Anterior cingulate cortex (tissue), 58 donors: ENCODE measurements at regions not wholly inside any gene's neighbourhood (a gene's known extent, or its start where the extent isn't known, plus 50 kb on each side); places are given as distances from the start of the nearest gene placed in this dataset.

Source experiments
- DNase-seq, 58 donors: peaks; one replicate each; lab custom pipeline; 2025; lab: John Stamatoyannopoulos, UW

DNA sequence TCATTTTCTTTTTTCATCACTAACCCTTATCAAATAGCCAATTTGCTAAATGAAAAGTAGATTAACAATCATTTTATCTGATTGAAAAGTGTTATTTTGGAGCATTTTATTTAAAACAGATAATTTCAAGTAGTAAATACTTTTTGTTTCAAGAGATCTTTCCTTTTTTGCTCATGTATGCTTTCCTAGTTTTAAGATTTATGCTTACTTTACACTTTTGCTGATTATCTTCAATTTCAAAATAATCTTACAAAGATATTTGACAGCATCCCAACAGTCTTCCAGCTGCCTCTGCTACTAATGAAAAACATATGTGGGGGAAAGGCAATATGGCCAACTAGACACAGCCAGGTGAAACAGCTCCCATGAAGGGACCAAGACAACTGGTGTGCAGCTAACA, 1027.3 kb upstream of the CDH9 start:
- no peak for DNase-seq

DNA sequence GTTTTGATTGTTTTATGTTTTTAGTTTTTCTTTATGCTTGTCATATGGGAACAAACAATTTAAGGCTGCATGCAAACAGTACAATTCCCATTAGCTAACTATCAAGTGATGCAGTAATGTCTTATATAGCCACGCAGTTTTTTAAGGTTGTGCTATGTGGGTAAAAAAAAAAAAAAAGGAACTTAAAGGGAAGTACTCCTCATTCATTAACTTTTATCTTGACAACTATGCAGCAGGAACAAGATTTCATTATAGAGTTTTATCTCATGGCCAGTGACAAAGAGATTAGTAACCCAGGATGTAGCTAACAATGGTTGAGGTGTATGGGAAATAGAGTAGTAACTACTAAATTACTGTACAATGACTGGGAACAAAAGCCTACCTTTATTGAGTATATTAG, 1008.2 kb upstream of the CDH9 start:
- DNase-seq, result no peak

DNA sequence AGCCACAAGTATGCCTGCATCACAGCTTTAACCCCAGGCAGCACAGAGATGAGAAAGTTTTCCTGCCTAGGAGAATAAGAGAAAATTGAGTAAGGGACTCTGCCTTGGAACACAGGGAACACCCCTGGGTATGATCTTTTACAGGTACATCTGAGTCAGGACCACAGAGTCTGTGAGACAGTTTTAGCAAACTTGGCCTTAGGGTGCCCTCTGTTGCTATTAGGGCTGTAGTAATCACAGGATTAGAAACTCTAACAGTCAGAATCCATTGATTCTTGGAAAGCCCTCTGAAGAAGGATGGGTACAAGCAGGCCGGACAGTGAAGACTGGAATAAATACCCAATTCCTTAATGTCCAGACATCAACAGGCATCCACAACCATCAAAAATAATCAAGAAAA, 989.5 kb upstream of the CDH9 start:
- no peak for DNase-seq

DNA sequence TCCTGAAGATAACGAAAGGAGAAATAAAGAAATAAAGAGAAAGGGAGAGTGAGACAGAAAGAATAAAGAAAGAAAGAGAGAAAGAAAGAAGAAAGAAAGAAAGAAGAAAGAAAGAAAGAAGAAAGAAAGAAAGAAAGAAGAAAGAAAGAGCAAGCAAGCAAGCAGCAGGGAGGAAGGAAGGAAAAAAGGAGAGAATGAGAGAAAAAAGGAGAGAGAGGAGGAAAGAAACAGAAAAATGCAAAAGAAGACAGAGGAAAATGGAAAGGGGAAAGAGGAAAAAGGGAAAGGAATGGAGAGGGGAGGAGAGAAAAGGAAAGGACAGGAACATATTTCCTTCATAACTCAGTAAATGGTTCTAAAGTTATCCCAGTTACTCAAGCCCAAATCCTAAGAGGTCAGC, 978.8 kb upstream of the CDH9 start:
- no peak for DNase-seq

DNA sequence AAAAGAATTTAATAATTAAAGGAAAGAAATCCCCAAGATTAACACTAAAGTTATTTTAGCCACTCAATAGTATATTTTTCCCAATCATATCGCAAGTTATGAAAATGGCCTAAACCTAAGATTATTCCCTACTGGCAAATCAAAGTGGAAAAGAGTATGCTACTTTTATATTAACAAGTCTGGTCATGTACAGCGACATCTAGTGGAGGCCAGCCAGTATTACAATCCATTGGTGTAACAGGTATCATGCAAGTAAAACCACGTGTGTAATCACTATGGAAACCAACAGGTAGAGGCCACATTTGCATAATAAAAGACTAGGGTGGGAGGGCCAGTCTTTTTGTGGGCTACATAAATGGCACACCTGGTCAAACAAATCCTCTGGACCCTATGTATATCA, 976.4 kb upstream of the CDH9 start:
- DNase-seq, result no peak

DNA sequence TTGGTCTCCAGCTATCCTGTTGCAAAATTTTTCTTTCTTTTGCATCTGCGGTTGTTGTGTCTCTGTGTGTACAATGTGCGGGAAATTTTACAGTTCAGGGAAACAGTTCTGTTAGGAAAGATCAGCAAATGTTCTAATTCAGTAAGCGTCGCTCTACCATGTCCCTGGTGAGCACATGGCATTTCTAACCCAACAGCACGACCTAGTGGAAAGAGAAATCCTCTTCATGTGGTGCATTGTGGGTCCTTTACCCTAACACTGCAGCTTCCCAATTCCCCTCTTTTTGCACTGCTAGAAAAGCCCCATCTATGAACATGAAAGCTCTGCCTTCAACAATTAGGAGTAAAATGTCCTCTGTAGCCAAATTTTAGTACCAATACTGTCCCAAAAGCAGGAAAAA, 974.2 kb upstream of the CDH9 start:
- DNase-seq, result no peak

DNA sequence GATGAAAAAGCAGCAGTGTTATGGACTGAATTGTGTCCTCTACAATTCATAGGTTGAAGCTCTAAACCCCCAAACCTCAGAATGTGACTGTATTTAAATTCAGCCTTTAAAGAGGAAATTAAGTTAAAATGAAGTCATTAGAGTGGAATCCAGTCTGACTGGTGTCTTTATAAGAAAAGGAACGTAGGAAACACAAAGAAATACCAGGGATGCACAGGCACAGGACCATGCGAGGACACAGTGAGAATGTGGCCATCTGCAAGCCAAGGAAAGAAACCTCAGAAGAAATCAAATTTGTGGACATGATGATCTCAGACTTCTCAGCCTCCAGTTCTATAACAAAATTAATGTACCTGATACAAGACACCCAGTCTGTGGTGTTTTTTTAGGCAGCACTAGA, 971.2 kb upstream of the CDH9 start:
- DNase-seq, result no peak

DNA sequence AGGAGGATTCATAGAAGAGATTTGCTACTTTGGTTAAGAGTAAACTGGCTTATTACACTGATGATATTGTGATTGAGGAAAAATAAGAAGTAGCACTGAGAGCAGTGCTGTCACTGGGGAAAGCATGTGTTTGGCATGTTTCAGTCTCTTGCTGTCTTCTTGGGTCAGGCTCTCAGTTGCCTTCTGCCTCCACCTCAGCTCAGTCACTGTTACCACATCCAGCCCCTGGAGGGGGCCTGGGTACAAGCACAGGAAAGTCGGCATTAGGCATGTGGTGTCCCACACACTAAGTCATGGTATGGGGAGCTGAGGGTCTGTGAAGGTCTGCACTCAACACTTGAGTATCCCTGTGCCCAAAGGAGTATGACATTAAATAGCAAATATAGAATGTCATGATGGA, 958.3 kb upstream of the CDH9 start:
- no peak for DNase-seq

DNA sequence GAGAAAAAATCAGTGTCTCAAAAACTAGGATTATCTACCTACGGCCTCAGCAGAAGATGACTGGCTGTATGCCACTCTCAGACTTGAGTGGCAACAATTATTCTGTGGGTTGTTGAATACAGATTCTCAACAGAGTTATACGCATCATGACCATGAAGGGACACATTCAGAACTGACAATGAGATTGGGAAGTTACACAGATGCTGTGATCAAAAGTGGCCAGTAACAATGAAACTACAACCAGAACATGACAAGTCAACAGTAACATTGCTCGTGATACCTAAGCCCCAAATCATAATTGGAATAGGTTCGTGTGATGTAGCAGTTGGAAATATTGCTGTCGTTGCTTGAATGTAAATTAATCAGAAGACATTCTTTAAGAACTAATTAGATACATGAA, 957.5 kb upstream of the CDH9 start:
- DNase-seq, result no peak

DNA sequence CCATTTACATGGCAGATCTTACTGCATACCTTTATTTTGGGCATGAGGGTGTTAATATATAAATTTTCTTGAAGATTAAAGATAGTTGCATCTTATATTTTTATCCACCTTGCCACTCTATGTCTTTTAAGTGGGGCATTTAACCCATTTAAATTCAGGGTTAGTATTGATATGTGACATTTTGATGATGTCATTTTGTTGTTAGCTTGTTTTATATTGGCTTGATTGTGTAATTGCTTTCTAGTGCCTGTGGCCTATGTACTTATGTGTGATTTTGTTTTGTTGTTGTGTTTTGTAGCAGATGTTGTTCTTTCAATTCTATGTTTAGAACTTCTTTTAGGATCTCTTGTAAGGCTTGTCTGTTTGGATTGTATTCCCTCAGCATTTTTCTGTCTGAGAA, 939.9 kb upstream of the CDH9 start:
- DNase-seq, result no peak

DNA sequence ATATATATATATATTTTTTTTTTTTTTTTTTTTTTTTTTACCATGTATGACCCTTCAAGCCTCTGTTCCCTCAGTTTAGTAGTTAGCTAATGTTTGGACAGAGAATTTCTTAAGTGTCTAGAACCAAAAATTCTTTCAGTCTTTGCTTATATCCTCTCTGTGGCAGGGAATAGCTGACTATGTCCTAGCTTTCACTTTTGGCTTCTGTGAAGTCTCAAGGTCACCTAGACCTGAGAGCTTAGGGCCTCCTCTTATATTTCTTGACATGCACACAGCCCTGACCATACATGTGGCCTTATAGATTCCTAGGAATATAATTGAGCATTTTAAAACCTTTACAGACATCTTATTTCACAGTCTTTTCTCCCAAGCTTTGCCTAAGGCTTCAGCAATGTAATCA, 930.8 kb upstream of the CDH9 start:
- DNase-seq, result no peak

DNA sequence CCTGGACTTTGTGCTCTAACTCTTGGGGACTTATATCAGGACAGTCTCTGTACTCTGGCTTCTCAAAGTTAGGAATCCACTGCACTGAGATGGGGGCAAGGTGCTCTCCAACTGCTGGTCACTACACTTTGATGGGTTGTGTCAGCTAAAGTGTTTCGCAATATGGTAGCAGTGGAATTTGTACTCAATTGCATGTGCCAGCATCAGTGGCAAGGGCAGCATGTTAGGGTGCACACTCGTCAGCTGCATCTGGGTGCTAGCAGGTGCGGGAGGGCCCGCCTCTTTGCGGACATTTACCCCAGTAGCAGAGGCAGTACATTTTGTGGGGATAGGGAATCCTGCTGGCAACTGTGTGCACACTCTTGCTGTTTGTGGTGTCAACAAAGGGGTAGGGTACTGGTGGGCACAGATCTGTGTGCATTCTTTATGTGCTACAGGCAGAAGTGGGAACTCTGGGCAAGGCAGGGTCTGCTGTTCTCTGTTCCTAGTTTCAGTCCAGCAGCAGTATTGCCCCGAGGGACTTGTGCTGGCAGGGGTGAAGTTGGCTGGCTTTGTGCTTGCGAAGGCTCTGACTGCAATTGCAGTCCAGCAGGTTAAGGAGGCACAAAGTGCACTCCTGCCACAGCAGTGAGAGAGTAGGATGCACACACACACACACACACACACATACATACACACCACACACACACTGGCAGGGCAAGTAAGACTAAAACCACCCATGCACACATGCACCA, 924.8 kb upstream of the CDH9 start:
- DNase-seq, result no peak

DNA sequence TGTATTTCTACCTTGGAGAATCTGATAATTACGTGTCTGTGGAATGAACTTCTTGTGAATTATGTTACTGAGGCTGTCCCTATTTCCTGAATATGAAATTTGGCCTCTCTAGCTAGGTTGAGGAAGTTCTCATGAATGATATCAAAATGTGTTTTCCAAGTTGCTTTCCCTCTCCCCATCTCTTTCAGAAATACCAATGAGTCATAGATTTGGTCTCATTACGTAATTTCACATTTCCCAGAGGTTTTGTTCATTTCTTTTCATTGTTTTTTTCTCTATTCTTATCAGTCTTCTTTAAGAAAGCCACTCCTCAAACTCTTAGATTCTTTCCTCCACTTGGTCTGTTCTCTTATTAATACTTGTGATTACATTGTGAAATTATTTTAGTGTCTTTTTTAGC, 923.8 kb upstream of the CDH9 start:
- DNase-seq, result no peak

DNA sequence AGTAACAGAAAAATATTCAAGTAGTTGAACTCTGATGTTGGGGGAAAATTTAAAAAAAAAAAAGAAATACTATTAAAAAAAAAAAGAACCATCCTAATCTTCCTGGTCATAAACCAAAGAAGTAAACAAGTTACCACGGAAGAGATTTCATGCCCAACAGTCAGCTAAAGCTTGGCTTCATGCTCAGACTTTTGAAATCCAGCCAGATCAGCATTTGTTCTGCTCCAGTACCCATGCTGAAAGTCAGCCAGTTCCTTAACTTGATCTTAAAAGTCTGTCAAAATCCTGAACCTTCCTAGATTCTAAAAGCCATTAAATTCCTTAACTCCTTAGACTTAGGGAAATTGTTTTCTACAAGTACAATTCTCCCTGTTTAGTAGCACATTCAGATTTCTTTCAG, 908.7 kb upstream of the CDH9 start:
- DNase-seq, result no peak

DNA sequence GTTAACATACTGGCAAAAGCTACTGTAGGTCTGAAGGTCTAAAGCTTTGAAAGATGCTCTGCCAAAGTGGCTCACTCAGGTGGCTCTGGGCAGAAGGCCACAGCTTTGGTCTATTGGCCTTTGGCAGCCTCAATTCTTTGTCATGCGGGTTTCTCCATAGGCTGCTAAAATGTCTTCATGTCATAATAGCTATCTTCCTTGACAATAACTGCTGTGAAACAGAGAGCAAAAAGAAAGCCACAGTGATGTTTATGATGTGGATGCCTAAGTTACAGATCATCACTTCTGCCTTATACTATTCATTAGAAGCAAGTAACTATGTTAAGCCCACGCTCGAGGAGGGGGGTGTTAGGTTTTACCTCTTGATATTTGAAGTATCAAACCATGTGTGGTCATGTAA, 906.1 kb upstream of the CDH9 start:
- DNase-seq, result no peak

DNA sequence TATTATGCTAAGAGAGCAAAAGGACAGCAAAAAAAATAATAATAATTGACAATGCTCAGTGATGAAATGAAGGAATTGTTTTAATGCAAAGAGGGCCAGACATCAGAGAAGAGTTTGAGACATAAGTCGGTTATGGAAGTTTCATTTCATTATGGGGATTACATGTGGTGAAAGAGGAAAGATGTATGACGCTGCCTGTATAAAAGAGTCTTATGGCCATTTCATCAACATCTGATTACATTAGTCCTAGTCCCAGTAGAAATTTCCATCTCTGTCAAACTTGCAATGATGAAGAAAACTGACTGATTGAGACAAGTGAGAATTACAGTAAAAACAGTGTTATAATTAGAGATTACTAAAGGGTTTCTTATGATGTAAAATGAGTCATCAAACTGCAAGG, 900.6 kb upstream of the CDH9 start:
- no peak for DNase-seq

DNA sequence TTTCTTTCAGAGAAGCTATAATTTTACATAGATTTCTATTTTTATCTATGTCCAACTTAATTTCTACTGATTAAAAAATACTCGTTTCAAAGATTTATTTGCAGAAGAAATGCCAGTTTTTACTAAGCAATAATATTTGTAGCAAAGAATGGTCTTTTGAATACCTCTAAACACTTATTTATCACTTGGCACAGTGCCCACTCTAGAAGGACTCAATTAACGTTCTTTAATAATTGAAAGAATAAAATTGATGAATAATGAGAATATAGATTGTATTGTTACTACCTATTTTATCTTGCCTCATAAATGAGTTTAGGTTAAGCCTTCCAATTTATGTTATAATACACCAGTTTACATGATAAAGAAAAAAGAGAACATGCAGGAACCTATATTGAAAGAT, 889.7 kb upstream of the CDH9 start:
- DNase-seq, result no peak

DNA sequence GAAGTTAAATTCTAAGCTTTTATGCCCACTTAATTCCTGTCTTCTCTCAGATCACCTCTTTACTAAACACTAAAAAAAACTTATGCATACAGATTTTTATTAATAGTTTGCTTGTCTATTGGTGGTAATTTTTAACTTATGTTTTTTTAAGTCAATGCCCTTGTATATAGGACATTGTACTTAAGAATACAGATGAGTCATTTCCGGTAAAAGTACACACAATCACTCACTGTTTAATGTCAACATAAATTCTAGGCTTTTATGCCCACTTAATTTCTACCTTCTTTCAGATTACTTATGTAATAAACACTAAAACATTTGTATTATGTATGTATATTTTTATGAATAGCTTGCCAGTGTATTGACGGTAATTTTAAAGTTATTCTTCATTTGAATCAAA, 872.8 kb upstream of the CDH9 start:
- no peak for DNase-seq

DNA sequence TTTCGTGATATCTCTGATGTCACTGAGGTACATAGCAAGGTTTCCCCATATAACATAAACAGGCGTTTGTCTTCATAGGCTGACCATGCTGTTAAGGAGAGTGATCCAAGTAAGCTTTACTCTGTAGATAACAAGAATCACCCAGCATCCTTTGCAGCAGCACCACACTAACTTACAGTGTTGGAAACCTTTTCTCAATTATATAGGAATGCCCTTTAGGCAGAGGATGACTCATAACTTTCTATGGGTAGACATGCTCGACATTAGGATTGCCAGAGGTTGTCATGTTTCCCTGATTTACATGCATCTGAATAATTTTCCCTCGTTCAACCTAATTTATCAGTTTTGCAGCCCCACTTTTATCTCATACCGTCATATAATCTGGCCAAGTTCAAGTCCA, 870.0 kb upstream of the CDH9 start:
- no peak for DNase-seq

DNA sequence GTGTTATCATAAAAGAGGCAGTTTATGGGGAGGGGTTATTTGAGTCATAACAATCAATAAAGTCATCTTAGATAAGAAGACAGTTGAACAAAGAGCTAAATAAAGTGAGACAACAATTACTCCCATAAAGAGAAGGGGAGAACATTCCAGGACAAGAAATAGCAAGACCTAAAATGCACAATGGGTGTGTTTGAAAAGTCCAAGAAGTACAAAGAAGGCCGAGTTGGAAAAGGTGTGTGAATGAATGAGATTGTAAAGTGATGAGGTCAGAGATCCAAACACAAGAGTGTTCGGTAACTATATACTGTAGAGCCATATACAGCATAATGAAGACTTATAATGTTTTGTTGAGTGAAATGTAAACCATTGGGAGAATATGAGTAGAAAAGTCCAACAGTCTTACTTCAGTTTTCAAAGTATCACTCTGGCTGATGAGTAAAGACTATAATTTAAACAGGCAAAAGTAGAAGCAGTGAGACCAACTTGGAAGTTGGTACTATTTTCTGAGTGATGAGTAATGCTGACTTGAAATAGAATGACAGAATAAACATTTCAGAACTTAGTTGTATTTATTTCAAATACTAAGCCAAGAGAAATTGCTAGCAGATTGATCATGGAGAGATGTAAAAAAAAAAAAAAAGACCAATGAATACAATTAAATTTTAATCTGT, 868.7 kb upstream of the CDH9 start:
- DNase-seq, result no peak

DNA sequence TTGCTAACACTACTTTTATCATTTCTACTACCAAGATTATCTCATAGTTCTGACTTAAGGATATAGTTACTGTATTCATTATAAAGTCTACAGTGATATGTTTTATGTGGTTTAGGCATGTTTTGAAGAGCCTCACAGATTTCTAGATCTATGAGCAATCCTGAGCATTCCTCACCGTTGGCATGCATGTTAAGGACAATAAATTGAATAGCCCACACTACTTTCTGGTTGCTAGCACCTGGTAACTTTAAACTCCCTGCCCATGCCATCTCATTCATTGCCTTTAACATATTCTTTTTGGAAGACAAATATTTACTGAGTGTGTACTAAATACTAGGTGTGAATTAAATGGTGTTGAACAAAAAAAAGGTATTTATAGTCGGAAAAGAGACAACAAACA, 868.1 kb upstream of the CDH9 start:
- no peak for DNase-seq

DNA sequence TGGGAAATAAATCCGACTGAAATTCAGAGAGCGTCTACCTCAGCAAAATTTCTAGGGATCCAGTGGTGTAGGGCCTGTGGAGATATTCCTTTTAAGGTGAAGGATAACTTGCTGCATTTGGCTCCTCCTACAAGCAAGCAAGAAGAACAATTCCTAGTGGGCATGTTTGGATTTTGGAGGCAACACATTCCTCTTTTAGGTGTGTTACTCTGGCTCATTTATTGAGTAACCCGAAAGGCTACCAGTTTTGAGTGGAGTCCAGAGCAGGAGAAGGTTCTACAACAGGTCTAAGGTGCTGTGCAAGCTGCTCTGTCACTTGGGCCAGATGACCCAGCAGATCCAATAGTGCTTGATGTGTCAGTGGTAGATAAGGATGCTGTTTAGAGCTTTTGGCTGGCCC, 862.4 kb upstream of the CDH9 start:
- DNase-seq, result no peak

DNA sequence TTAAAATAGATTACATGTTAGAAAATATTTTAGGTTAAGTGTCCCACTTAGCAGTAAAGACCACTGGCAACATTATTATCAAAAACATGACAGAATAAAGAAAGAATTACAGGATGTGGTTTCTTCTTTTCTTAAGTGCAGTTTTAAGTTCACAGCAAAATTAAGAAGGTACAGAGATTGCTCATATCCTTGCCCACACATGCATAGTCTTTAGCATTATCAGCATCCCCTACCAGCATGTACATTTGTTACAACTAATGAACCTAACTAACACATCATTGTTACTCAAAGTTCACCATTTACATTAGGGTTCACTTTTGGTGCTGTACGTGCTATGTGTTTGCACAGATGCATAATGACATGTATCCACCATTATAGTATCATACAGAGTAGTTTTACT, 837.7 kb upstream of the CDH9 start:
- DNase-seq, result no peak
